ENCODE measurements at regions not wholly inside any gene's neighbourhood (a gene's known extent, or its start where the extent isn't known, plus 50 kb on each side); places are given as distances from the start of the nearest gene placed in this dataset.

DNA sequence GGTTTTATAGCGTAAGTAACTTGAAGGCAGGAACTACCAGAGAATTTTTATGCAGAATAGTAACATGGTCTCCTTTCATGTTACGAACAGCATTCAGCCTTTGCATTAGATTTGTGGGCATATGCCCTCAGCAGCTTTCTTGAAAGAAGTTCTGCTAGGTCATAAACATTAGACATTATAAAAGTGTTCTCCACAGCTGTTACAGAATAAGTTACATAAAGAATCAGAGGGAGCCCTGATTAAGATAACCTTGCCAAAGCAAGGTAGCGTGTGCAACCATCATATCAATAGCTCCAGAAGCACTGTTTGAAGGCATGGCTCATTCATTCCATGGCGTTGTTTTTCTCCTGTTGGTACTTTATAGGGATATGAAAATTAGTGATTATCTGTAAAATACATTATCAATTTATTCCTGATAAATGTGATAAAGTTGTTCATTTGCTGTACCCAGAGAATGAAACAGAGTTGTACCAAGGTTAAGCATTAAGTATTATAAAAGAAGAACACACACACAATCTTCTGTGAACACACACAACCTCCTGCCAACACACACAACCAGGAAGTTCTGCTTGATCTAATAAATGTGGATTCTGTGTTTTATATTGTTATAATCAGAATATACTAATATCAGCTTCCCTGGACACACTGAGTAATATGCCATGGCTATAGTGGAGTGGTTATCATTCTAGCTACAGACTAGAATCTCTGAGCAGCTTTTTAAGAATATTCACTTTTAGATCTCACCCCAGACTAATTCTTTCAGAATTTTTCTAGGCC, 286.7 kb upstream of the SLC39A10 start:
- Histone ChIP-seq H4K20me1 (ENCODE audit: insufficient read depth) (no peaks in the 10 kb centered on the region), H3K4me1 (replicated peaks; ENCODE audit: insufficient read depth) (no peaks in the 10 kb centered on the region), H3F3A (ENCODE audit: insufficient read depth, low read depth) (no peaks in the 10 kb centered on the region), H3K4me3 (no peak overlapping the region), H3K27me3 (ENCODE audit: insufficient read depth, low read depth) (no peaks in the 10 kb centered on the region), H2AFZ (no peak overlapping the region), H3K9me3 (ENCODE audit: insufficient read depth, low read depth) (no peaks in the 10 kb centered on the region), H3K79me2 (ENCODE audit: low read depth) (no peaks in the 10 kb centered on the region), H3K9me2 (ENCODE audit: insufficient read depth) (no peaks in the 10 kb centered on the region), H3K4me2 (no peak overlapping the region), H3K36me3 (ENCODE audit: low read depth) (no peaks in the 10 kb centered on the region), H3K27ac (no peak overlapping the region)
- no peak for TF ChIP-seq EZH2 (IDR thresholded peaks at IDR 0.05; ENCODE audit: low read depth)
- TF ChIP-seq, protein P1, sequence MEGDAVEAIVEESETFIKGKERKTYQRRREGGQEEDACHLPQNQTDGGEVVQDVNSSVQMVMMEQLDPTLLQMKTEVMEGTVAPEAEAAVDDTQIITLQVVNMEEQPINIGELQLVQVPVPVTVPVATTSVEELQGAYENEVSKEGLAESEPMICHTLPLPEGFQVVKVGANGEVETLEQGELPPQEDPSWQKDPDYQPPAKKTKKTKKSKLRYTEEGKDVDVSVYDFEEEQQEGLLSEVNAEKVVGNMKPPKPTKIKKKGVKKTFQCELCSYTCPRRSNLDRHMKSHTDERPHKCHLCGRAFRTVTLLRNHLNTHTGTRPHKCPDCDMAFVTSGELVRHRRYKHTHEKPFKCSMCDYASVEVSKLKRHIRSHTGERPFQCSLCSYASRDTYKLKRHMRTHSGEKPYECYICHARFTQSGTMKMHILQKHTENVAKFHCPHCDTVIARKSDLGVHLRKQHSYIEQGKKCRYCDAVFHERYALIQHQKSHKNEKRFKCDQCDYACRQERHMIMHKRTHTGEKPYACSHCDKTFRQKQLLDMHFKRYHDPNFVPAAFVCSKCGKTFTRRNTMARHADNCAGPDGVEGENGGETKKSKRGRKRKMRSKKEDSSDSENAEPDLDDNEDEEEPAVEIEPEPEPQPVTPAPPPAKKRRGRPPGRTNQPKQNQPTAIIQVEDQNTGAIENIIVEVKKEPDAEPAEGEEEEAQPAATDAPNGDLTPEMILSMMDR (conservative IDR thresholded peaks at IDR 0.05), result no peak
- no peak for DNase-seq
- BruUV-seq (replicated peaks), result no TSS peak
- intact Hi-C loops (cut with micrococcal nuclease; ENCODE audit: unreplicated experiment), result no loop called here
- ChIA-PET POLR2A (ENCODE audit: unreplicated experiment) (no interaction called here), CTCF (no interaction called here)

DNA sequence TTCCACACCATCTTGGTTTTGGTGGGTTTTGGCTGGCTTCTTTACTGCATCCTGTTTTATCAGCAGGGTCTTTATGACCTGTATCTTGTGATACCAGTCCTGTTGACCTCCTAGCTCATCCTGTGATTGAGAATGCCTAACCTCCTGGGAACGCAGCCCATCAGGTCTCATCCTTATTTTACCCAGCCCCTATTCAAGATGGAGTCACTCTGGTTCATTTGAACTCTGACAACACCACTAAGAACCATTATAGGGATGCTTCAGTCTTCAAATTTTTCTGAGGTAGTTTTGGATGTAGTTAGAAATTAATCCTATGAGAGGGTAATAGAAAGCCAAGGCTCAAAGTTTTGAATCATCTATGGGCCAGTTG, 287.8 kb upstream of the SLC39A10 start:
- ChIA-PET CTCF (no interaction called here), POLR2A (ENCODE audit: unreplicated experiment) (no interaction called here)
- Histone ChIP-seq H3F3A (ENCODE audit: insufficient read depth, low read depth) (no peaks in the 10 kb centered on the region), H3K9me3 (ENCODE audit: insufficient read depth, low read depth) (no peaks in the 10 kb centered on the region), H4K20me1 (ENCODE audit: insufficient read depth) (no peaks in the 10 kb centered on the region), H3K4me2 (no peak overlapping the region), H3K27me3 (ENCODE audit: insufficient read depth, low read depth) (no peaks in the 10 kb centered on the region), H3K27ac (no peak overlapping the region), H2AFZ (no peak overlapping the region), H3K4me3 (no peak overlapping the region), H3K9me2 (ENCODE audit: insufficient read depth) (no peaks in the 10 kb centered on the region), H3K4me1 (replicated peaks; ENCODE audit: insufficient read depth) (peaks cover 4% of the 10 kb centered on the region; the same call in 1 of the 2 replicates), H3K36me3 (ENCODE audit: low read depth) (no peaks in the 10 kb centered on the region), H3K79me2 (ENCODE audit: low read depth) (no peaks in the 10 kb centered on the region)
- no TSS peak for BruUV-seq (replicated peaks)
- TF ChIP-seq EZH2 (IDR thresholded peaks at IDR 0.05; ENCODE audit: low read depth), result no peak
- TF ChIP-seq, protein P1 (conservative IDR thresholded peaks at IDR 0.05), result no peak
- no peak for DNase-seq
- intact Hi-C loops (cut with micrococcal nuclease; ENCODE audit: unreplicated experiment), result no loop called here

DNA sequence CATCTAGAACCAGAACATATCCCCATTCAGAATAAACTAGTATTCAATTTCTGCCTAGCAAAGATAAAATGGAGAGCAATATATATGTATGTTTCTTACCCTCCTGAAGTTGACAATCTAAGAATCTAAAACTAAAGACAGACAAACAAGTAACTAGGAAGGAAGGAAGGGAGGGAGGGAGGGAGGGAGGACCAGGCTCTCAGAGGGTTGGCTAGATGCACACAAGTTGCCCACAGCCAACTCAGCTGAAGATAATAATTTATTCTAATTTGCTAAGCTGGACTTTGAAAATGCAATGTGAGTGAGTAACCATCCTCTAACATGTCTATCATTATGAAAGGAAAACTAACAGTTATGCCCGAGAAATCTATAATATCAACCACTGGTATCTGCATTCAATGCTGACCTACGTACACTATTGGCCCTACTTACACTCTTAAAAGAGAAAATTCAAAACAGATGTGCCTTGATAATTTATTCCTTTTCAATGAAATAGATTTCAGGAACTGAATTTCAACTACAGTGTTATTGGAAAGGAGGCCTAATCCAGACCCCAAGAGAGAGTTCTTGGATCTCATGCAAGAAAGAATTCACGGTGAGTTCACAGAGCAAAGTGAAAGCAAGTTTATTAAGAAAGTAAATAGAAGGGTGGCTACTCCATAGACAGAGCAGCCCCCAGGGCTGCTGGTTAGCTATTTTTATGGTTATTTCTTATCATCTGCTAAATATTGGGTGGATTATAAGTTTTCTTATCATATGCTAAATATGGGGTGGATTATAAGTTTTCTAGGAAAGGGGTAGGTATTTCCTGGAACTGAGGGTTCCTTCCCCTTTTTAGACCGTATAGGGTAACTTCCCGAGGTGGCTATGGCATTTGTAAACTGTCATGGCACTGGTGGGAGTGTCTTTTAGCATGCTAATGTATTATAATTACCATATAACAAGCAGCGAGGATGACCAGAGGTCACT, 288.5 kb upstream of the SLC39A10 start:
- ChIA-PET POLR2A (ENCODE audit: unreplicated experiment) (no interaction called here), CTCF (no interaction called here)
- H3K36me3 ChIP-seq (ENCODE audit: low read depth), result no peaks in the 10 kb centered on the region
- H3K27ac ChIP-seq, result no peak overlapping the region
- H3K9me2 ChIP-seq (ENCODE audit: insufficient read depth), result no peaks in the 10 kb centered on the region
- no peak overlapping the region for H2AFZ ChIP-seq
- BruUV-seq (replicated peaks), result no TSS peak
- no peak for DNase-seq
- H3K27me3 ChIP-seq (ENCODE audit: insufficient read depth, low read depth), result no peaks in the 10 kb centered on the region
- peaks cover 5% of the 10 kb centered on the region; the same call in 1 of the 2 replicates for H3K4me1 ChIP-seq (replicated peaks; ENCODE audit: insufficient read depth)
- H3K79me2 ChIP-seq (ENCODE audit: low read depth), result no peaks in the 10 kb centered on the region
- no peak overlapping the region for H3K4me2 ChIP-seq
- H3F3A ChIP-seq (ENCODE audit: insufficient read depth, low read depth), result no peaks in the 10 kb centered on the region
- H4K20me1 ChIP-seq (ENCODE audit: insufficient read depth), result no peaks in the 10 kb centered on the region
- no peaks in the 10 kb centered on the region for H3K9me3 ChIP-seq (ENCODE audit: insufficient read depth, low read depth)
- no peak overlapping the region for H3K4me3 ChIP-seq
- intact Hi-C loops (cut with micrococcal nuclease; ENCODE audit: unreplicated experiment), result no loop called here
- TF ChIP-seq EZH2 (IDR thresholded peaks at IDR 0.05; ENCODE audit: low read depth), result no peak
- TF ChIP-seq, protein P1 (conservative IDR thresholded peaks at IDR 0.05), result no peak

Measured in PC-9 (cell line).